GM18498 (cell line): ENCODE measurements at regions not wholly inside any gene's neighbourhood (a gene's known extent, or its start where the extent isn't known, plus 50 kb on each side); places are given as distances from the start of the nearest gene placed in this dataset.

Experiments used
- ATAC-seq: cut with Tn5 transposase; IDR thresholded peaks from one replicate; pipeline ENCODE4 v1.9.1; 2021; ENCODE audit warnings: mild to moderate bottlenecking, moderate library complexity; ENCODE audit not compliant: unreplicated experiment

DNA sequence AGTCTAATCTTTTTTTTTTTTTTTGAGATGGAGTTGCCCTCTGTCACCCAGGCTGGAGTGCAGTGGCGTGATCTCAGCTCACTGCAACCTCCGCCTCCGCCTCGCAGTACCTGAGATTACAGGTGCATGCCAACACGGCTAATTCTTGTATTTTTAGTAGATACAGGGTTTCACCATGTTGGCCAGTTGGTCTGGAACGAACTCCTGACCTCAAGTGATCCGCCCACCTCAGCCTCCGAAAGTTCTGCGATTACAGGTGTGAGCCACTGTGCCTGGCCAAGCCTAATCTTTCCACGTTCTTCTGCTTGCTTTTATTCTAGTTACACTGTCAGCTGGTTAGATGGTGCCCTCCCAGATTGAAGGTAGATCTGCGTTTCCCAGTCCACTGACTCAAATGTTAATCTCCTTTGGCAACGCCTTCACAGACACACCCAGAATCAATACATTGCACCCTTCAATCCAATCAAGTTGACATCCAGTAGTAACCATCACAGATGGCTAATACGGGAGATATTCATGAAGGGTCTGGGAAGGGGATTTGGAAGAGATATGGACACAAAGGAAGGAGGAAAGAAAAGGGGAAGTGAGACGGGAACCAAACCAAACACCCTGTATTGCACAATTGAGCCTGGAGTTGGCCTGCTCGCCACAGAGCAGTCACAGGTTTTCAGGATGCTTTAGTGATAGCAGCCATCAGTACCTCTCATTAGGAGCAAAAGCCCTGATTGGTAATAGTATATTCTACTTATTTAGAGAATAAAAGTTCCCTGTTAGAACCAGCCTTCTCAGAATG is 229.8 kb downstream of the PIK3C3 start:
- no peak for ATAC-seq

DNA sequence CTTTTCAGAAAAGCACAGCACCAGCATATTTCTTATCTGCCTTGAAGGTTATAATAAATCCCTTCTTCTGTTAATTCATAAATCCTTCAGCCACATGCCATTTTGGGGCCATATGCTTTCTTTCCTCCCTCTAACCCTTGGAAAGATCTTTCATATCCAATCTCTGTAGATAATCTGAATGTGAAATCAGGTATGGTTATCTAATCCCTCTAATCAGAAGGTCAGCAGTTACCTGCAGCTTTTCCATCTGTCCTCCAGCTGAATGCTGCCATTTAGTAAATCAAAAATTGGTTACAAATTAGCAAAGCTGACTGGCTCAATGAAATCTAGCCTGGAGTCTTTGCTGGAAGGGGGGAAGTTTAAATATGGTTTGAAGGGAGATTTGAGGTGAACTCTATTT is 230.5 kb downstream of the PIK3C3 start:
- no peak for ATAC-seq

DNA sequence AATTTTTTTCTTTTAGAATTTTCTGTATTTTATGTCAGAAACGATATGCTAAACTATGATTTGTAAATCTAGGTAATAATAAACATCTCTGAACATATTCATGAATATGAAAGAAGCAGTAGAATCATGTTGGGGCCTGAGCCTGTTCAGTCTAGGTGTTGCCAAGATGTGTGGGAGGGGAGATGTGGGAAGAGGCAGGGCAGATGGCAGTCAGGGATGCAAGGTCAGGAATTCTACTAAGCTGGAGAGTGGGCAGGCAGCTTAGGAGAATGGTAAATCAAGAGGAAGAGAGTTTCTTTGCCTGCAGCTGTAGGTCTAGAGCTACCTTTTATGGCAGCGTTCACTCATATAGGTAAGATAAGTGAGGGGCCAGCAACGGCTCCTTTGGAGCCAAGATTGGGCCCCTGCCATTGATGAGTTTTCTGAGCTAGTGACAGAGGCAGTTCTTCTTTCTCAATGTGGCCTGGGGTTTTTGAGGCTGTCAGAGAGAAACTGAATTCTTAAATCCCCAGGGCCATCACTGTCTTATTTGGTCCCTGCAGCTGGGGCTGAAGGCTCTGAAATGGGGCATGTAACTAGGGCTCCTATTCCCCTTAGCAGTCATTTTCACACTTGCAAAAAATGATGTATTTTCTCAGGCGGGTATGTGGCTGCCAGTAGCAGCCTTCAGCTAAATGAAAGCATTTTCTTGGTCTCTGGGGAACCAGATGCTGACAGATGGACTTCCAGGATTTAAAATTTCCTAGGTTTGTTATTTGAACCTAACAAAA is 232.8 kb downstream of the PIK3C3 start:
- peak; percentile 59 for ATAC-seq

DNA sequence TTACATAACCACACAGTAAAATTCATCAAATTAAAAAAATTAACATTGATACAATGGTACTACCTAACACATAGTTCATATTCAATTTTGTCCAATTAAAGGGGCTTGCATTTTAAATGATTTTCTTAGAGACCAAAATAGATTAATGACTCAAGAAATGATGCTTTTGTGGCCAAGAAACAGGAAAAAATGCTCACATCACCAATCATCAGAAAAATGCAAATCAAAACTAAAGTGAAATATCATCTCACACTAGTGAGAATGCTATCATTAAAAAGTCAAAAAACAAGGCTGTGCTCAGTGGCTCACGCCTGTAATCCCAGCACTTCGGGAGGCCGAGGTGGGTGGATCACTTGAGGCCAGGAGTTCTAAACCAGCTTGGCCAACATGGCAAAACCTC is 235.6 kb downstream of the PIK3C3 start:
- ATAC-seq = no peak

DNA sequence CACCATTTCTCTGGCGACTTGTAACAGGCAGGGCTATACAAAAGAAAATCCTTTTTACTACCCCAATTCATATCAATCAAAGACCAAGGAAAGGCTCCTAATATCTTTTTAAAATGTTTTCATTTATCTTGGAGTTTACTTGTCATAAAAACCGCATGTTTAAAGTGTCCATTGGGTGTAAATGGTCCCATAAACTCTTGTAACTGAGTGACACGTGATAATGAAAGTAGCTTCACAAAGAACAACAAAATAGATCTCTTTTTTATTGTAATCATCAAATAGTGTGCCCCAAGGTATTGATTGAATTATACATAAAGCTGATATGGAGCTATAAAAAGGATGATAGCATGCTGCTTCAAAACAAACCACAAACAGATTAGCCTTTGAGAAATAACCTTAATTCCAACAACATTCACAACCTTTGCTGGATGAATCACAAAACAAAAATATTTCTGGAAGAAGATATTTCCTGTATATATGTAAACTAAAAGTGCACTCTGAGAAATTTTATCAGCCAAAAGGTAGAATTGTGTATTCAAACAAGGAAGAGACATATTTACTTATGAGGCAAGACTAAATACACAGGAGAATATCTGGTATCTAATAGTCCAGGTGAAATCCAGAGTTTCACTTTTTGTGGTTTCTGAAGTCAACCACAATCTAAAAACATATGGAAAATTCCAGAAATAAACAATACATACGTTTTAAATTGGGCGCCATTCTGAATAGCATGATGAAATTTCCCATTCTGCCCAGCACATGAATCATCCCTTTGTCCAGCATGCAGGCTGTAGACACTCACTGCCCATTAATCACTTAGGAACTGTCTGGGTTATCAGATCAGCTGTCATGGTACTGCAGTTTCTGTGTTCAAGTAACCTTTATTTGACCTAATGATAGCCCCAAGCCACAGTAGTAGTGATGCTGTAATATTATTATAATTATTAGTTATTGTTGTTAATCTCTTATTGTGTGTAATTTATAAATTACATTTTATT is 237.5 kb downstream of the PIK3C3 start:
- ATAC-seq = no peak

DNA sequence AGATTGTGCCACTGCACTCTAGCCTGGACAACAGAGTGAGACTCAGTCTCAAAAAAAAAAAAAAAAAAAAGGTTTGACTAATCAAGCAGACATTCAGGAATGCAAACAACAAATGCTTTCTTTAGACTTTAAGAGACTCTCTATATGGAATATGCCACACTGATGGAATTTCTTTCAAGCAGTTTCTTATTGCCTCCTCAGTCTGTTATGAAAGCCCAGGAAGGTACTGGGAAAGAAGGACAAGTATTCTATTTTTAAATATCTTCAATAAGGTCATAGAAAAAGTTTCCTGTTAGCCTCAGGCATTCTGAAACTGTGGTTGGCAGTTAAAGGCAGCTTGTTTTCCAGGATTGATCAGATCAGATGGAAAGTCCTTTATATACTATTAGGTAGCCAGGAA is 241.6 kb downstream of the PIK3C3 start:
- ATAC-seq = no peak

DNA sequence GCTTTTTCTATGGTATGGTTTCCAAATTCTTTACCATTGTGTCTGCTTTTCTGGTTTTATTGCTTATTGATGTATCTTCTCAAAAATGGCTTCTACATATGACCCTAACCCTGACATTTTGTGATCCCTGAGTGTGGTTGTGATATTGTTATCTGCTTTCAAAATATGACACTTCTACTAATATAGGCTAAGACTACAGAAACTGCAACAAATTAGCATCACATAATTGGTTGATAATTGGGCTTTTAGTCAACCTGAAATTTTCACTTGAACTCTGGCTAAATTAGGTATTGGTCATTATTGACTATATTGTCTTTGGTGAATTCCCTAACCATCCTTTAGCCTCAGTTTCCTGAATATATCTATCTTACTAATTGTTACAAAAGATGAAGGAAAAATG is 246.1 kb downstream of the PIK3C3 start:
- ATAC-seq = no peak

DNA sequence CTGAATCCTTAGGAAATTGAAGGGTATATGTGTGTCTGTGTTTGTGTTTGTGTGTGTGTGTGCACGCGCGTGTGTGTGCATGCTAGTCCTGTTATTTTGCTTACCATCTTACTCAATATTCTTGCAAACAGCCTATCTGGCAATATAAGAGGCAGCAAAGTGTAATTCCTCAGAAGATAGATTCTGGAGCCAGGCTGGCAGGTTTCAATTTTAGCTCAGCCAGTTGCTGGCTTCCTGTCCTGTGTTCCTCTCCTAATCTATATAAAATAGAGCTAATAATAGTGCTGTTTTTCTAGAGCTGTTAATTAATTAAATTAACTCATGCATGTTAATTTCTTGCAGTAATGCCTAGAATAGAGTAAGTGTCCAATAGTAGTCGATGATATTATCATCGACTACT is 256.2 kb downstream of the PIK3C3 start:
- ATAC-seq = no peak

DNA sequence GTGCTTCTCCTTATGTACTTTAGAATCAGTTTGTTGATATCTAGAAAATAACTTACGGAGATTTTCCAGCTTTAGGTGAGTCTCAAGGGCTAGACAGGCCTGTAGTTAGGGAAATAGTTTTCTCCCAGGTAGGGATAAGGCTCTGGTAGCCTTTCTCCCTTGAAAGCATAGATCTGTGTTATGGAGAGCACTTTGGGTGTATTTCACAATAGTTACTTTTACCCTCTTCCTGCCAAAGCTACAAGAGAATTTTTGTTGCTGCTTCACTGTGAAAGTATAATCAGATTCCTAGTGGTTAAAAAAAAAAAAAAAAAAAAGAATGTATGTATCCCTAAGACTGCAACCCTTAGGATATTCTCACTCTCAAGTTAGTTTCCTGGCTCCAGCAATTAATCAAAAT is 267.5 kb downstream of the PIK3C3 start:
- no peak for ATAC-seq

DNA sequence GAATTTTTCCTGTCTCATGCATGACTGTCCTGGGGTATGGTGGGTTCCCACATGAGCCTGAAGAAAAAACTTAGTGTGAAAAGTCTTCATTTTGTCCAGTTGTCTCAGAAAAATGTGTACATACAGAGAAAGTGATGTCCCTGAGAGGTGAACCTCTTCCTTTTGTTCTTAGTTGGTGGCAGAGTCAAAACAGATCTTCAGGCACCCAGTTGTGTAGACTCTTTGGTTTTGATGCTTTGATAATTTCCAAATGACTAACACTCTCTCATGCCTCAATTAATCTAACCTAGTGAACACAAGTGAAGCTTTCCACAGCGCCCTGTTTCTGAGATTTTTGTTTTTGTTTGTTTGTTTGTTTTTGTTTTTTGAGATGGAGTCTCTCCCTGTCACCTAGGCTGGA is 273.5 kb downstream of the PIK3C3 start:
- no peak for ATAC-seq

DNA sequence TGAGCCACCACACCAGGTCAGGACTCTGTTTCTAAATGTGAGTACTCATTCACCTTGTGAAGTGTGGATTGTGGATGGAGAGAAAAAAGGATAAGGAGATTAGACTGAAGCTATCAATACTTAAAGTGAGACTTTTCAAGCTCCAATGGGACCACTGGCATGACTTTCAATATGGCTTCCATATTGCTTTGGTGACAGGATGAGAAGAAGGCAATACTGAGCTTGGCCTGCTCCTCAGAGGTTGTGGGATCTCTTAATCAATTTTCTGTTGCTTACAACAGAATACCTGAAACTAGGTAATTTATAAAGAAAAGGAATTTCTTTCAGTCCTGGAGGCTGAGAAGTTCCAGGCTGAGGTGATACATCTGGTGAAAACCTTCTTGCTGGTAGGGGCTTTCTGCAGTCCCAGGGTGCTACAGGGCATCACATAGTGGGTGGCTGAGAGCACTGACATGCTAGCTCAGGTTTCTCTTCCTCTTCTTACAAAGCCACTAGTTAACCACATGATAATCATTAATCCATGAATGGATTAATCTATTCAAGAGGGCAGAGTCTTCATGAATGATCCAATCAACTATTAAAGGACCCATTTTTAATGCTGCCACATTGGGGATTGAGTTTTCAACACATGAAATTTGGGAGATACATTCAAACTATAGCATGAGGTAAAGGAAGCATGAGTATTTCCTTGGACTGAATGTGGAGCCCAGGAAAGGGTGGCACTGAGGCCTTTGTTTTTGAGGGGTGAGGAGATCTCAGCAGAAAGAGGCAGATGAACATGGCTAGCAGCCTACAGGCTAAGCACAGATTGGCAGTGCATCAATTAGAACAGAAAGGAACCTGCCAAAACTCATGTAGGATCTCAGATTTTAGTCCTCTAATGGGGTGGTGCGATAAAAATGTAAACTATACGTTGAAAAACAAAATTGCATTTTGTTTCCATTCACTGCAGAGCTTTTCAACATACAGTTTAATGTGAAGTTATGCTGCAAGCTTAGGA is 274.5 kb downstream of the PIK3C3 start:
- peak; percentile 100 for ATAC-seq

DNA sequence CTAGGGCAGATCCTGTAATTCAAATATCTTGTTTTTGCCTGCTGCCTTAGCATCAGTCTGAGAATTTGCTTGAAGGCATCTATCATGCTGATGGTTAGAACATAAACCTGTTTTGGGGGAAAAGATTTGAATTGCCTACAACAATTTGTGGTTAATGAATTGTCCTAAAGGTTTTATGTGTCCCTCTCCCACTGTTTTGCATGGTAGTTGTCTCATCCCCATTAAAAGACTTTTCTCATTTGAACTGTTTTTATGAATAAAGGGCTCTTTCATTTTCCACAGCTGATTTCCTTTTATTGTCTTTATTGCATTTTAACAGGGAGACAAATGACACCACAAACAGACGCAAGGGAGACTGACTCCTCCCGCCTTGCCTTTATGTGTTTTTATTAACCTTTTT is 275.6 kb downstream of the PIK3C3 start:
- ATAC-seq = no peak

DNA sequence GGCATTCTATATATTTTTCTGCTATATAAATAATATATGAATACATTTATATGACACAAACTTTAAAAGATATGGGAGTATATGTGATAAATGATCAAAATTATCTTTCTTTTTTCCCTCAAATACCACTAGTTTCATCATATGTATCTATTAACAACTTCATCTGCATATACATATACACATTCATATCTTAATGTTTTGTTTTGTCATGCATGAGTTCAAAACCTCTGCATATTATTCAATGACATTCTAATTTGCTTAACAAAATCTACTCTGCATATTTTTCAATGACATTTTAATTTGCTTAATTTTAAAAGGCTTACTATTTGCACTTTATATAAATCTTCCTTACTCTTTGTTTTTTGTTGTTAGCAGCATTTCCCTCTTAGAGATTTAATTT is 276.2 kb downstream of the PIK3C3 start:
- ATAC-seq = no peak

DNA sequence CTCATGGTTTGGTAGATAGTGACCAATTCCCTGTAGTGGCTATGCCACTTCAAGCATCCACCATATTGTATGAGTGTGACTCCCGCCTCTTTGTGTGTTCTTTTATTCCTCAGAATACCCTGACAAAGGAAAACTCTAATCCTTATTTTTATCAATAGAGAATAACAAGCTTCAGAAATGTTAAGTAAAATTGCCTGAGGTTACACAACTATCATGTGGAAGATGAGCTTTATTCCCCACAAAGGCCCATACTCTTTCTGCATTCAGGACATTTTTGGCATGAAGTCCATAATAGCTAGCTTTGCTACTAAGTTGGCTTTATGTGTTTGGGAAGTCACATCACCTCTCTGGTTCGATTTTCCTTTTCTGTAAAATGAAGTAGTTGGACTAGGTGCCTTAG is 276.8 kb downstream of the PIK3C3 start:
- ATAC-seq = no peak

DNA sequence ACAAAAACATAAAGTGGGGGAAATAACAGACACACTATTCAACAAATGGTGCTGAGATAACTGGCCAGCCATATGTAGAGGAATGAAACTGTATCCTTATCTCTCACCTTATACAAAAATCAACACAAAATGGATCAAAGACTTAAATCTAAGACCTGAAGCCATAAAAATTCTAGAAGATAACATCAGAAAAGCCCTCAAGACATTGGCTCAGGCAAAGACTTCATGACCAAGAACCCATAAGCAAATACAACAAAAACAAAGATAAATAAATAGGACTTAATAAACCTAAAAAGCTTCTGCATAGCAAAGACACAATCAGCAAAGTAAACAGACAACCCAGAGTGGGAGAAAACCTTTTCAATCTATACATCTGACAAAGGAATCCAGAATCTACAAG is 278.9 kb downstream of the PIK3C3 start:
- ATAC-seq = no peak

DNA sequence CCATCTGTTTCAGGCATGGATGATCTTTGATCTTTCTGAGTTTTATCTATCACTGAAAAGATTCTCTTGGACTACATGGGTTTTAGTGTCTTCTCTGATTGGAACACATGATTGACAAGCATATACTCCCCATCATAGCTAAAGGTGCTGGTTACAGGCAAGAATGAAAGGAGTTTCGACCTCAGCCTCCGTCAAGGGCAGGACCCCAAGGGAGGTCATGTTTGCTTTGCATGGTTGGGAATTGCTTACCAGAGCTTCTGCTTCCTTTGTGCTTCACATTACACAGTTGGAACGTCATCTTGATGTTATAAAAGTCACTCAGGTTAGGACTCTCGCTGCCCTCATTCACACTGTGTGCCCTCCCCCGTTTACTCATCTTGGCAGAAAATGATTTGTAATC is 287.7 kb downstream of the PIK3C3 start:
- ATAC-seq = no peak

DNA sequence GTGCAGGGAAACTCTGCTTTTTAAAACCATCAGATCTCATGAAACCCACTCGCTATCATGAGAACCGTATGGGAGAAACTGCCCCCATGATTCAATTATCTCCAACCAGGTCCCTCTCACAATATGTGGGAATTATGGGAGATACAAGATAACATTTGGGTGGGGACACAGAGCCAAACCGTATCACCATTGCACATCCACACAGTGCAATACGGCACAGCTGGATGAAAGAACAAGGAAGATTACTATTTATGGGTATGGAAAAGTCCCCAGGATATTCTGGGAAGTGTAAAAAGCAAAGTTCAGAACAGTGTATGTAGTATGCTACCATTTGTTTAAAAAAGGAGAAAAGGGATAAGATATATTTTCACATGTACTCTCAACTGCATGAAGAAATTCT is 290.1 kb downstream of the PIK3C3 start:
- ATAC-seq = no peak

DNA sequence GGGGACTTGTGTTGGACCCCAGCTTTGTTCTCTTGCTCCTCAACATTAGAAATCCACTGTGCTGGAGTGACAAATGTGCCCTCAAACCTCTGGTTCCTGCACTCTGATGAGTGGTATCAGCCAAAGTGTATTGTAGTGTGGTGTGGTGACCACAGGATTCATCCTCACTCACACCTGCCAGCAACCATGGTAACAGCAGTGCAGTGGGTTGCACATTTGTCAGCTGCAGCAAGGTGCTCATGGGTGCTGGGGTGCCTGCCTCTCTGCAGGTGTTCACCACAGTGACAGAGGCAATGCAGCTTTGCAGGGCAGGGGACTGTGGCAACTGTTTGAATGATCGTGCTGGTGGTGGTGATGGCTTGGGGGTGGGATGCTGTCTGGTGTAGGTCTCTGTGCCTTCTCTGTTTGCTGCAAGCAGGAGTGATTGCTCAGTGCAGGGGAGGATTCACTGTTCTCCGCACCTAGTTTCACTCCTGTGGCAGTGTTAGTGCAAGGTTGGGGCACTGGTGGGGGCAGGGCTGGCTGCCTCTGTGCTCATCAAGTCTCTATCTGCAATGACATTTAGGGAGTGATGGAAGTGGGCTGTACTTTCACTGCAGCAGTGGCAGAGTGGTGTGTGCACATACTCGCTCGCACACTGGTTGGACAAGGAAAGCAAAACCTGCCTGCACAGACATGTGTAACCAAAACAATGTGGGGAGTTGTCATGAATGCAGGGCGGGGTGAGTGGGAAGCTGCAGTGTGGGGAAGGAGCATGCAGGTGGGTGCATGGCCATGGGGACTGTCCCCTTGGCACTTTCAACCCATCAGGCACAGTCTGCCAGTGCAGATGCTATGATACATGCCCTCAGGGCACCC is 301.1 kb downstream of the PIK3C3 start:
- ATAC-seq = no peak

DNA sequence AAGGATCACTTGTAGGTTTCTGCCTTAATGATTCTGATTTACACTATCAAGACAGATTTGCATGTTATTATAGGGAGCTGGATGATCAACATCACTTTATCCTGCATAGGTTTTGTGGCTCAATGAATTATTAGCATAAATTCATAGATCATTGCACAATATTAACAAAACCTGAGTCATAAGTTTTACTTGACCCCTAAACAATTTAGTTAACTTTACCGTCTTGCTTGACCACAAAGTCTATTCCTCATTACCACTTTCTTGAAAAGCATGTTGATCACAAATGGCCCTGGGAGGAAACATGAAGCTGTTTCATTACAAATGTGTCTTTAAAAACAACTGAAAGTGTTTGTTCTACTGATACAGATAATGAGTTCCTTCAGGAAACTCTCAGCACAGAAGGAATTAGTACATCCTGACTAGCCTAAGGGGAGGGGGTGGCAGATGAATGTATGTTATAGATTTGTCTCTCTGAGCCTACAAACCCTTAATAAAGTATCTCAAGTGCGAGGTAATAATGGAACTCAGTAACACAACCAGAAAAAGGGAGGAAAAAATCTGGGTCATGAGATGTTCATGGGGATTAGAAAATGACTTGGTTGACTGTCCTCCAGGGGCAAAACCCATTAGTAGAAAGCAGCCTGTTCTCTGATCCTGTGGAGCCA is 303.4 kb downstream of the PIK3C3 start:
- ATAC-seq = no peak
